ENCODE measurements at regions not wholly inside any gene's neighbourhood (a gene's known extent, or its start where the extent isn't known, plus 50 kb on each side); places are given as distances from the start of the nearest gene placed in this dataset.
"Not testable (repeated sequence)": the region's sequence is repeated elsewhere in the genome, so short reads cannot be mapped to it uniquely, and the experiment has no call there.

GRCh38 chr4:142897518-142897917 lies 51.4 kb upstream of the INPP4B start:
- not testable (repeated sequence) for DNase-seq

DNA sequence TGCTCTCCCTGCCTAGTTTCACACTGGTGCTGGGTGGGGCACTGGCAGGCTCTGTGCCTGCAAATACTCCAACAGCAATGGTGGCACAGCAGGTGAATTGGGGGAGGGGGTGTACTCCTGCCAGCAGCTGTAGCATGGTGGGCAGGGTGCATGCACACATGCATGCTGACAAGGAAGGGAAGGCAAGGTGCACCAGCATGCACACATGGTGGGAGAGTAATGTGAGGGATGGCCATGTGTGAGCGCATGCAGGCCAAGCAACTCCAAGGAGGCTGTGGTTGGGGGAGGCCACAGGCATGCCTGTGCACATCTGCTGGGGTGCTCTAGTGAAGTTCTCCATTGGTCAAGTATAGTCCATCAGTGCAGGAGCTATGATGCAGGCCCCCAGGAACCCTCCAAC lies 54.5 kb upstream of the INPP4B start:
- no peak for DNase-seq

- DNase-seq, result no peak
These were observed 55.1 kb upstream of the INPP4B start for GRCh38 chr4:142901166-142901662.

DNA sequence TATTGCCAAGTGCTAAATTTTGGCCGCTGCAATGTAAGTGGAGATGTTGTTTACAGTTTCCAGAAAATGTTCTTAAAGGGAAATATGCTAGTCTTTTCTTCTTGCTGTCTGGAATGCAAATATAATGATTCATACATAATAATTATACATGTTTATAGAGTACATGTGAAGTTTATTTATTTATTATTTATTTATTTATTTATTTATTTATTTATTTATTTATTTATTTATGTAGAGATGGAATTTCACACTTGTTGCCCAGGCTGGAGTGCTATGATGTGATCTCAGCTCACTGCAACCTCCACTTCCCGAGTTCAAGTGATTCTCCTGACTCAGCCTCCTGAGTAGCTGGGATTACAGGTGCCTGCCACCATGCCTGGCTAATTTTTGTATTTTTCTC lies 57.5 kb upstream of the INPP4B start:
- DNase-seq, result not testable (repeated sequence)

DNA sequence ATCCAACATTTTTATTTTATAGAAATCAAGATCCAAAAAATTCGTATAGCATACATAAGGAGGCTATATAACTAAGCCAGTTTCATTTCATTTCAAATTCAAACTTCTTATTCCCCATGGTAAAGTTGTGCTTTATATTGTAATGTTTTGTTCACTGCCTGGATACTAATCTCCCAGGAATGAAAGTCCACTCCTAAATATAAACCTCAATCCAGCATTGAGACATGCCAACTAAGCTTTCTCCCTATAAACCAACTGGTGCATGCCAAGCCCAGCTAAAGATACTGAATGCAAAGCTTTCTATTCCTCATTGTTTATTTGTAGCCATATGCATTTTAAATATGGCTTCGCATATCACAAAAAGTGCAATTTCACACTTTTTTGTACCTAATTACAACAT lies 63.8 kb upstream of the INPP4B start:
- no peak for DNase-seq

DNA sequence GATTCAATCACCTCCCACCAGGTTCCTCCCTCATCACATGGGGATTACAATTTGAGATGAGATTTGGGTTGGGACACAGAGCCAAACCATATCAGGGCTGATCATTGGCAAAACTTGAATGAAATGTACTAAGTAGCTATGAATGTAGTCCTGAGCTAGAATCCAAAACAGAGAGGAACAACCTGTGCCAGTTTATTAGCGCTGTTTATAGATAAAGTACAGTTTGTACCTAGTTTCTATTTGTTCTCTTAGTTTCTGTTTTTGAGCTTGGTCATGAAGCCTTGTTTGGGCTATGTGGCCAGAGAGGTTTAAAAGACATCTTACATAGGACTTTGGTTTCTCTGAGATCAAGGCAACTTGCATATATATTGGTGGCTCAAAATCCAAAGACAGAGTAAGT lies 66.9 kb upstream of the INPP4B start:
- DNase-seq, result no peak

DNA sequence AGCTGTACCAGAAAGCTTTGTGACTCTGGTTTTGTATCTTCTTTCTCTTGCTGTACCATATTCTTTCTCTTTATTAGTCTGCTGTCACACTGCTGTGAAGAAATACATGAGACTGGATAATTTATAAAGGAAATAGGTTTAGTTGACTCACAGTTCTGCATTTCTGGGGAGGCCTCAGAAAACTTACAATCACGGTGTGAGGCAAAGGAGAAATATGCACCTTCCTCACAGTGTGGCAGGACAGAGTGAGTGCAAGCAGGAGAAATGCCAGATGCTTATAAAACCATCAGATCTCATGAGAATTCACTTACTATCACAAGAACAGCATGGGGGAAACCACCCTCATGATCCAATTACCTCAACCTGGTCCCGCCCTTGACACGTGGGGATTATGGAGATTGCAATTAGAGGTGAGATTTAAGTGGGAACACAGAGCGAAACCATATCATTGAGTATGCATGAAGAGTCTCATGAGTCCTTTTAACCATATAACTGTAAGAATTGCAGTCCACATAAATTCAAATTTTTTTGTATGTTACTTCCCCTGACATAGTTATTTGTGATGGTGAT lies 67.4 kb upstream of the INPP4B start:
- no peak for DNase-seq

GRCh38 chr4:142917678-142918077 lies 71.6 kb upstream of the INPP4B start:
- DNase-seq, result no peak

- DNase-seq, result no peak
These were observed 76.6 kb upstream of the INPP4B start for GRCh38 chr4:142922720-142923119.

DNA sequence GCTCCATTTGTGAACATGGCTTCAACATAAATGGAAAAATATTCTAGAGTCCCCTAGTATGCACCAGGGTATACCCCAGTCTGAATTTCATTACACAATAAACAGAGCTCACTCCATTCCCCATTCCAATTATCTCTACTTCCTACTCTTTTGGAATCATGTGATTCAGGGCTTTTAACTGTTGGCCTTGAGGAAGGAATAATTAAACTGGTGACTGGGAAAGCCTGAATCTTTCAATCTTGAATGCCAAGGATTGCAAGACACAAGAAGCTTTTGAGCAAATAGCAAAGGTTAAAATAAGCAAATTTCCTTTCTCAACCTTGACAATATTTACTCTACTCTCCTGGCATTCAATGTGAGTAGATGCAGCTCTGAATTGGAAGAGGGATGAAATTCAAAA lies 77.5 kb upstream of the INPP4B start:
- no peak for DNase-seq

DNA sequence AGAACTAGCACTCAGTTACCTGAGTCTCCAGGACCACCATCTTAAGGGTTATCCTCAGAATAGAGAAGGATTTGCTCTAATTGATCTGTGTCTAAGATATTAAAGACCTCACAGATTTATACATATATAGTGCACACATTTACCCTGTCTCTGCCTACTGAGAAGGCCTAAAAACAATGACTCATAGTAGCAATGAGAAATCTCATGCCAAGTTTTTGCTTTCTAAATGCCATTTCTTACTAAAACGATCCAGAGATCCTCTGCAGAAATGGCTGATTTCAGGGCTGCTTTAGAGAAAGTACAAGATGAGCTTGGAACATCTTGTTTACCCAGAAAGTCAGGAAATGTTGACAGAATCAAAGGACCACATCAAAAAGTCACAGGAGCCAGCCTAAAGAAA lies 79.1 kb upstream of the INPP4B start:
- no peak for DNase-seq

- DNase-seq, result no peak
These were observed 81.6 kb upstream of the INPP4B start for GRCh38 chr4:142927721-142928120.

GRCh38 chr4:142929526-142929925 lies 83.4 kb upstream of the INPP4B start:
- DNase-seq, result no peak

GRCh38 chr4:142933207-142933606 lies 87.1 kb upstream of the INPP4B start:
- DNase-seq, result no peak

GRCh38 chr4:142940425-142941330 lies 94.6 kb upstream of the INPP4B start:
- peak in 1 of 56 donors; percentile 19 for DNase-seq

DNA sequence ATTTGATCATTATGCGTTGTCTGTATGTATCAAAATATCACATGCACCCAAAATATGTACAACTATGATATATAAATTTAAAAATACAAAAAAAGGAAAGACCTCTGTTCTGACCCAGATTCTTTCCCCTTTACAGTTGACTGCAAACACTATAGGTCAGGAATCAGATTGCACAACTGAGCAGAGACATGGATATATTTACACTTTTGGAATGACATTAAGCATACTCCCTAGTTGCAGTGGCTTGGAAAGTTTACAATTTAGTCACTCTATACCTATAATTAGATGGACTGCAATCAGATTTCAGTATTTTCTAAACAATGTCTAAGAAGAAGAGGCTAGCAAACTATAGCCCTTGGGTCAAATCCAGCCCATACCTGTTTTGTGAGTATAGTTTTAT lies 98.5 kb upstream of the INPP4B start:
- DNase-seq, result no peak

DNA sequence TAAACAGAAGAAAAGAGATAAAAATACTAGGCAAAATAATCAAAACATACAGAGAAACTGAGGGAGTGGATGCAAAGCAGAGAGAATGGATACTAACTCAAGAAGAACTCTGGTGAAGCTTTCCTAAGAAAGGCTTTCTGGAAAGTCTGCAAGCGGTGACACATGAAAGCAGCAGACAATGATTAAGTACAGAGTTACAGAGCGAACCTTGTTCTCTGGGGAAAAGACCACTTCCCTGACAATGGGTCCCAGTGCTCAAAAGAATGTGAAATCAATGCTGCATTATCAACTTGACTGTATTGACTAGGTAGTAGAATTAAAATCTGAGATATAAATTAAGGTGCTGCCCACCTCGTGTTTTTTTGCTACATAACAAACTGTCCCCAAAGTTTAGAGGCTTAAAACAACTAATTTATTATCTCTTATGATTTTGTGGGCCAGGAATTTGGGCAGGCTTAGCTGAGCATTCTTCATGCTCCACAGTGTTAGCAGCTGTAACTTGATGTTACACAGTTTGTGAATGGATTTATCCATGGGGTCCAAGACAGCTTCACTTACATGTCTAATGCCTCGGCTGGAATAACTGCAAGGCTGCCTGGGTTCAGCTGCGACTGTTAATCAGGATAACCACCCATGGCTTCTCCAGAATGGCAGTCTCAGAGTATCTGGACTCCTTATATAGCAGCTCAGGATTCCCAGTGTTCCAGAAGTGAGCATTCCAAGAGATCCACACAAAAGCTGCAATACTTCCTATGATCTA lies 106.9 kb upstream of the INPP4B start:
- DNase-seq, result no peak

DNA sequence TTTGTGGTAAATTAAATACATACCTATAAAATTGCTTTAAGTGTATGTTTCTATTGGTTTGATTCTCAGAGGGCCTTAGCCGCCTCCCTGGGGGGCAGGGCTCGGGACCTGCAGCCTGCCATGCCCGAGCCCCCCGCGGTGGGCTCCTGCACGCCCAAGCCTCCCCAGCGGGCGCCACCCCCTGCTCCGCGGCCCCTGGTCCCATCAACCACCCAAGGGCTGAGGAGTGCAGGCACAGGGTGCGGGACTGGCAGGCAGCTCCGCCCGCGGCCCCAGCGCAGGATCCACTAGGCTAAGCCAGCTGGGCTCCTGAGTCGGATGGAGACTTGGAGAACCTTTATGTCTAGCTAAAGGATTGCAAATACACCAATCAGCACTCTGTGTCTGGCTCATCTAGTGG lies 108.3 kb upstream of the INPP4B start:
- no peak for DNase-seq

DNA sequence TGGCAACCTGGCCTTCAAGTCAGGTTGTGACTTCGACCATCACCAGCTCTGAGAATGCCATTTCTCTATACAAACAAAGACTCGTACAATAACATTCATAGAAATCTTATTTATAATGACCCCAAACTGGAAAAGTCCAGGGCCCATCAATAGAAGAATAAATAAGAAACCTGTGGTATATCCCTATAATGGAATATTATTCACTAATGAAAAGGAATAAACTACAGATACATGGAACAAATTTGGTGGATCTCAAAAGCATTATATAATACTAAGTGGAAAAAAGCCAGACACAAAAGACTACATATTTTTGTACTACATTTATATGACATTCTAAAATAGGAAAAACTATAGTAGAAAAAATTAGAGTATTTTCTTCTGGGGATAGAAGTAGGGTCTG lies 109.4 kb upstream of the INPP4B start:
- DNase-seq, result no peak

DNA sequence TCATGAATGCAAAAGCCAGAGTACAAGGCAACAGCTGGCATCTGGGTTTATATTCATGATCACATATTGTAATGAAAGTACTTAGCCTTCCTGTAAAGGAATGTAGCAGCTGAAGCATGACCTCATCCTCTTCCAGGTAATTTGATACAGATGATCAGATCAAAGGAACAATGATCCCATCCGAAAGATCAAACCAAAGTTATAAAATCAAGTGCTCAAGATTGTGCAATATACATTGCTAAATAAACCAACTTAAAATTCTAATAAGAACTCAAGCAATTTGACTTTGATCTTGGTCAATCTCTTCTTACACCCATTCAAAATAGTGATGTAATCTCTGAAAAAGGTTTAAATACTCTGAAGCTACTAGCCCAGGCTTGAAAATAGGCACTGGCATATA lies 113.1 kb upstream of the INPP4B start:
- DNase-seq, result no peak

GRCh38 chr4:142960126-142960525 lies 114.0 kb upstream of the INPP4B start:
- no peak for DNase-seq
